ENCODE measurements at regions not wholly inside any gene's neighbourhood (a gene's known extent, or its start where the extent isn't known, plus 50 kb on each side); places are given as distances from the start of the nearest gene placed in this dataset.
A peak's percentile ranks its signal among the peaks of the same experiment; 100 is the strongest.

DNA sequence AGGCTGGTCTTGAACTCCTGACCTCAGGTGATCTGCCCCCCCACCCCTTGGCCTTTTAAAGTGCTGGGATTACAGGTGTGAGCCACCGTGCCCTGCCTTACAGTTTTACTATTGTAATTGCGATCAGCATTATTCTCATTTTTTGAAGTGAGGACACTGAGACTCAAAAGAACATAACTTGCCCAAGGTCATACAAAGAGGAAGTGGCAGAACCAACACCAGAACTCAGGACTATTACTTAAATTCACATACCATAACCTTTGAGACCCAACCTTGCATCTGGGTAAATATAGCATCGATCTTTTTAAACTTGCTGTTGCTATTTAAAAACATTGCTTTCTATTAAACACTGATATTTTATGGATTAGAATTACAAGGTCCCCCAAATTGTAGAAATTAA is 54.2 kb downstream of the FOXI1 start:
- no peak for DNase-seq (ENCODE audit: low read depth)

DNA sequence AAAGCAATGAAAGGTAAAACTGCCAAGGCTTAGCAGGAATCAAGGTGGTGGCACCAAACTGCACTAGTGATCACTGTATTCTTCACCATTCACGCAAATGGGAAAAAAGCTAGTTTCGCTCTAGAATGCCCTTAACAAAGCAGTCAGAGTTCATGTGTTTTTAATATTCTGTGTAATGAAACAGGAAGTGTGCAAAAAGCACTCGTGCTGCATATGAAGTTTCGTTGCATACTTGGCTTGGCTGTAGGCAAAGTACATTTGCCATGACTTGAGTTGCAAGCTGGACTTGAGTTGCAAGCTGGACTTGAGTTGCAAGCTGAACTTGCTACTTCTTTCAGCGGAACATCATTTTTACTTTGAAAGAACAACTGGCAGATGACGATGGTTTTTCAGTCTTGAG is 55.4 kb downstream of the FOXI1 start:
- DNase-seq (ENCODE audit: low read depth) = no peak

DNA sequence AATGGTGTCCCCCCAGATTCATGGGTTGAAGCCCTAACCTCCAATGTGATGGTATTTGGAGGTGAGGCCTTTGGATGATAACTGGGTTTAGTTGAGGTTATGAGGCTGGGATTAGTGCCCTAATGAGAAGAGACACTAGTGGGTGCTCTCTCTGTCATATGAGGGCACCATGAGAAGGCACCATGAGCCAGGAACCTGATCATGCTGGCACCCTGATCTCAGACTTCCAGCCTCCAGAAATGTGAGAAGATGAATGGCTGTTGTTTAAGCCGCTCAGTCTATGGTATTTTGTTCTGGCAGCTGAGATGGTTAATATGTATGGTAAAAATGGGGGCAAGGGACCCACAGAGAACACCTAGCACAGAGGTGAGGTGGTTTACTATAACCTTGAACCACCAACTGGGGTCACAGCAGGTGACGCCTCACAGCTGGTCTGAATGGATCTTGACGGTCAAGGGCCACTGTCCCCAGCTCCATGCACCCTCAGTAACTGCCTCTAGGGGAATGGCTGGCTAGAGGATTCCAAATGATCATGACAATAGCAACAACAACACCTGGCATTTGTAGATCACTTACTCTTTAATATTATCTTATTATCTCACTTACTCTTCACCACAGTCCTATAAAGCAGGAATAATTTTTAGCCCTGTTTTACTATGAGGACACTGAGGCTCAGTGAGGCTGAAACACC is 57.1 kb downstream of the FOXI1 start:
- DNase-seq (ENCODE audit: low read depth) = no peak

DNA sequence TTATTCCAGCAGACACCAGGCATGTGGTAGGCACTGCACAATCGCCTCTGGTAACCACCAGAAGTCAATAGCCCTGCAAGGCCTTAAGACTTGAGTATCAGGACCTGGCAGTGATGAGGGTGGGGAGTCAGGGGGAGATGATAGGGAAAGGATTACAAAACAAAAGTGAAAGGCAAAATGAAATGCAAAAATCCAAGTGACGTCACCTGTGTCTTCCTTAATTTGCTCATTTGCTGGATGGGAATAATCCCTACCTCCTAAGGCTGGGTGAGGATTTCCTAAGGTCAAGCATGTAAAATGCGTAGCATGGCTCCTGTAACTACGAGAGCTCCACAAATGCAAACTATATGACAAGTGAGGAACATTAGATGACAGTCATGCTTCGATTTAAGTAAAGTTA is 58.4 kb downstream of the FOXI1 start:
- no peak for DNase-seq (ENCODE audit: low read depth)

DNA sequence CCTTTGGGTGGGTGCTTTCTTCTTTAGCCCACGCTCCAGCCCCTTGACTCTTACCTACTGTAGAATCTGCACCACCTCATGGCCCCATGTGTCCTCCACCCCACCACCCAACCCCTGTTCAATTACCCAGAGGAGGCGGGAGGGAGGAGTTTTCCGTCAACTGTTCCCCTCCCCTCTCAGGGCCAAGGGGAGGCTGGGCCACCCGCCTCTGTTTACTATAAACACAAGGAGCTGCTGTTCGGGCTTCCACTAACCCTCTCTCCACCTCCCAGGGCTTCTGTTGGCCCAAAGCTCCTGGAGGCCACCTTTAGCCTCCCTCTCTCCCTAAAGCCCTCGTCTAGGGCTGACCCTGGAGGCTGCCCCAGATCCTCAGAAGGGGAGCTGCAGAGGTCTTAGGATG is 59.2 kb downstream of the FOXI1 start:
- DNase-seq (ENCODE audit: low read depth) = no peak

DNA sequence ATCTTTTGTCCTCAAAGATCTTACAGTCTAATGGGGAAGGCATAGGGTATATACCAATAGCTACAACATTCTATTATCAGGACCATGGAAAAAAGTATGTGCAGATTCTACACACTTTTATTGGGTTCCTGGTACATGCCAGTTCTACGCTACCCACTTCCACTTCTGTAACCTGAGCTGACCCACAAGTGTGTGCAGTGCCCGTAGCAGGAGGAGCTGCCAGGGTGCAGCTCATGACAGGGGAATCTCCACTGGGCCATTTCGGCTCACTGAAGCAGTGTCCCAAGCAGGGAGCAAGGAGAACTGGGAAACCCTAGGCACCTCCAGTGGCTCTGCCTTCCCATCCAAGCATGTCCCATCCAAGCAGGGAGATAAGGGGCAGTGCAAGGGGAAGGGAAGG is 60.4 kb downstream of the FOXI1 start:
- no peak for DNase-seq (ENCODE audit: low read depth)

DNA sequence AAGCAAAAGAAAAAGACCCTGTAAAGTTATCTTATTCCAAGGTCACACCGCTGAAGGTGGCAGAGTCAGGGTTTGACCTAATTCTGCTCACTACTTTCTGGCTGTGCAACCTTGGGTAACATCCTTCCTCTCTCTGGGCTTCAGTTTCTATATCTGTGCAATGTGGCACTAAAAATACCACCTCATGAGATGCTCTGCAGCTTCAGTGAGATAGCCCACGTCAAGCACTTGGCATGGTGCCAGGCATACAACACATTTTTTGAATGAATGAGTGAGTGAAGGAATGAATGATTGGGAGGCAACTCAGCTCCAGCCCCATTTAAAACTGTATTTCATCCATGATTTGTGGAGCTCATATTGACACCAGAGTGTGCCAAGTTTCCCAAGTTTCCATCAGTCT is 62.3 kb downstream of the FOXI1 start:
- no peak for DNase-seq (ENCODE audit: low read depth)

DNA sequence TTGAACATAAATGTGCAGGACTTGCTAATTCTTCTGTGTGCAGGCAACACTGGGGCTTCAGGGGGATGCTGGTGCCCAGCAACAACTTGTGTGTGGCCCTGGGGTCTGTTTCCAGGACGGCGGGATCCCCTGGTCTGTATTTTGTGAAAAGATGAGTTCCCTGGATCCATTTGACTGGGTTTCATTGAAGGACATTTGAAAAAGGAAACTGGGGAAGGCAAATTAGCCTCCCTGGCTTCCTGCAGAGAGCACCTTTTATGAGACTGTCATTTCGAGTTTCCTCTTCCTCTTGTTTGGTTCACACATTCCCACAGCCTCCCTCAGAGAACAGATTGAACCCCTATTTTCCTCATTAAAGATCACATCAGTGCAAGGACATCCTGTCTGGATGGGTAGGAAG is 63.1 kb downstream of the FOXI1 start:
- no peak for DNase-seq (ENCODE audit: low read depth)

DNA sequence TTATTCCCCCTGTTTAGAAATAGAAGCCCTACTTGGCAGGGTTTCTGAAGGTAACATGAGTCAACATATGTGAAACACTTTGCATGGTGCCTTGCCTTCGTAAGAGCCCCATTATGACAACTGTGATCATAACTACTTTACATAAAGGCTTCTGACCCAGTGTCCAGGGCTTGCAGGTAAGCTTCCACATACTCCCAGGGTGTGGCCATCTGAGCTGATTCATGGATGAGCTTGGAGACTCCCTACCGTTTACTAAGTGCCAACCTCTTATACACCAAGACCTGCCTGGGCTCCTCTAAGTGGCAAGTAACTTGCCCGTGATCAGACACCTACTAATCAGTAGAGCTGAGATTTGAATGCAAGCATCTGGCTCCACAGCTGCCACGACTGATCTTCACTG is 62.8 kb upstream of the C5orf58 start:
- no peak for DNase-seq (ENCODE audit: low read depth)

DNA sequence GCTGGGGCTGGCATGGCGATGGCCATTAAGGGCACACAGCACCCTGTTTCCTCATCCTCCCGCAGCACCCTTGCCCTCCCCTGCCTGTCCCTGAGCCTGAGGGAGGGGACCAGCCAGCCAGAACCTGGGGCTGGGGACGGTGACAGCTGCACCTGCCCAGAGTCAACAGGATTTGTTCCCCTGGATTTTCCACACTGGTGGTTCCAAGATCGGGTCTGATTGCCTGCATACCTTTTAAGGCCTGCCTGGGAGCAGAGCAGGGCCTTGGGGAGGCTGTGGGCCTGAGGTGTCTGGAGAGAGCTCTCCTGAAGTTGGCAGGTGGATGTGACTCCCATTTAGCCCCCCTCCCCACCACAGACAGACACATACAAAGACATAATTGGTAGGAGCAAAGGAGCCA is 61.0 kb upstream of the C5orf58 start:
- DNase-seq (ENCODE audit: low read depth) = no peak

DNA sequence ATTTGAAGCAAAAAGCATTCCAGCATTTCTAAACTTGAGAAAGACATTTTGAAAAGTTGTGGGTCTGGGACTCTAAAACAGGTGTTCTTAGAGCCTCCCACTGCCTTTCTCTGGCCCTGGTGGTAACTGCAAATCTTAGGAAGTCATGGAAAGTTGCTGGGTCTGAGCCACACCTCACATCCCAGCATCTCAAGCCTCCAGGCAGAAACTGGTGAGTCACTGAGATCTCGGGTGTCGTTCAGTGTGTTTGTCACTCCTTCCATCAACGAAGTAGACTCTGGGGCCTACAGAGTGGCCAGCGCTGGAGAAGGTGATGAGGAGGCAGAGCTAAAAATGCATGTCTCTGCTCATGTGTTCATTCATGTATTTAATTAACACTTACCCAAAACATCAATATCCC is 59.6 kb upstream of the C5orf58 start:
- peak; percentile 34 for DNase-seq (ENCODE audit: low read depth)

DNA sequence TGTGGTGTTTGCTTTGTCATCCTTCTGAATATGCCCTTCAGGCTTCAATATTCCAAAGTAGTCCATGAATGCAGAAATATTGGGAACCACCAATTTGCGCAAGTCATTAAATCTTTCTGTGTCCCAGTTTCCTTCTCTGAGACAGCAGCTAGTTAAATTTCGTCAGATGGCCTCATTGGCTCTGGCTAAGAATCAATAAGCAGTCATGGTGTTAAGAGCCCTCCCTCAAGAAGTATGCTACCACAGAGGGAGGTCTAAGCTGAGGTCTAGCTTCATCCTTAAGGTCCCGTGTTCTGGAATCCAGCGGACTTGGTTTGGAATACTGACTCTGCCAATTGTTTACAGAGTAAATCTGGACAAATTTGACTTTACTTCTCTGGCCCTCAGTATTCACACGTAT is 59.1 kb upstream of the C5orf58 start:
- no peak for DNase-seq (ENCODE audit: low read depth)

DNA sequence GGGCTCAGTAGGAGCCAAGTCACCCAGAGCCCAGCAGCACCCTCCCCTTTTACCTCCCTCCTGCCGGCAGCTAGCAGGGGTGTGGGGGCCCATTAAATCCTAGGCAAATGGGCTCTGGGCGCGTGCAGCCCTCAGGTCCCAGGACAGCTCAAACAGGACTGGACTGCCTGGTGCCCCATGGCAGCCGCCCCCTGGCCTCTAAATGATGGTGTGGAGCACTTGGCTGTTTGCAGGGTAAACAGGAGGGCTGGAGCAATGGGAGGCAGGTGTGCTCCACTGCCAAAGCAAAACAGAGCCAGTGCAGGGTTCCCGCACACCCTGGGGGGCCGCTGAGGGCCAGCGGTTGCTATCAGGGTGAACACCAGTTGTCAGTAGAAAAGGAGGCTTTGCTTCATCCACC is 55.9 kb upstream of the C5orf58 start:
- DNase-seq (ENCODE audit: low read depth) = no peak

DNA sequence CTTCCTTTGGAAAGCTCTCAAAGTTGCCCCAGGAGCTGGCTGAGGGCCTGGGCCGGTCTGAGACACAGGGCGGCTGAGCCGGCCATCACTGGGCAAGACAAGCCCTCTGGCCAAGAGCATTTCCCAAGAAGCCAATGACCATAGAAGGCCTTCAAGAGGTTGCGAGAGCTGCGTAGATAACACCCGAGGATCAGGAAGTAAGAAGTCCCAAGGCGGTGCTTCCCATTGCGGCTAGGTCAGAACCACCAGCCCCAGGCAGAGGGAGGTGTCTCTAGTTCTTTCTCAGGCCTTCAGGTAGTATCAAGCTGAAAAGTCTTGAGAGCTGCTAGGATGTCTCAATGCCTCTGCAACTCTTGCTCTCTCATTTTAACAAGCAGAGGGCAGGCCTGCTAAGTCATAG is 54.0 kb upstream of the C5orf58 start:
- DNase-seq (ENCODE audit: low read depth) = no peak

DNA sequence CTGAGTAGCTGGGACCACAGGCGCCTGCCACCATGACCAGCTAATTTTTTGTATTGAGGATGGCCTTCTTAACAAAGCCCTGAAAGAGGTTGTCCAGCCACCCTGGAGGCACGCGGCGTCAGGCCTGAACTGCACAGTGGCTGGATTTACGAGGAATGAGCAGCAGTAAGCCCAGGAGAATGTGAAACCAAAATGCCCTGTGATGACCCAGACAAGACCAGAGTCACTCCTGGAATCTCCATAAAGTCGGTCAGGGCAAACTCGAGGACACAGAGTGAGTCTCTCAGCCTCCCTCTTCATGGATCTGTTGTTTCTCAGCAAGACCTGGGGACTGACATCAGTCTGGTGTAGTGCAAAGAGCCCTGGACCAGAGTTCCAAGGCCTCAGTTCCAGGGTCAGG is 53.2 kb upstream of the C5orf58 start:
- DNase-seq (ENCODE audit: low read depth) = no peak

DNA sequence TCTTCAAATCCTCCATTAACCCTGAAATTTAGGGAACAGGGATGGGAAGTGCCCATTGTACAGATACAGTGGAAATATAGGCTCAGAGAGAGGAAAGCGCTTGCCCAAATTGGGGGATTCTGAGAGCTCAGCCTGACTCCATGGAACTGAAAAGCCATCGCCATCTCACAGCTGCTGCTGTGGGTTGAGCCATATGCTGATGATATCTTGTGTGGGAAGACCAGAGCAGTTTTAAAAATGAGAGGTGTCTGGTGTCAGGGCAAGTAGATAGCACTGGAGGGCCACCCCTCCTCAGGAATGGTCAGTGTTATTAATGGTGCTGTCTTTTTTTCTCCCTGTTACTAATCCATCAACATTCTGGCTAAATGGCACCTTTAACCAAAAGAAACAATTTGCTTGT is 50.9 kb upstream of the C5orf58 start:
- DNase-seq (ENCODE audit: low read depth) = no peak

DNA sequence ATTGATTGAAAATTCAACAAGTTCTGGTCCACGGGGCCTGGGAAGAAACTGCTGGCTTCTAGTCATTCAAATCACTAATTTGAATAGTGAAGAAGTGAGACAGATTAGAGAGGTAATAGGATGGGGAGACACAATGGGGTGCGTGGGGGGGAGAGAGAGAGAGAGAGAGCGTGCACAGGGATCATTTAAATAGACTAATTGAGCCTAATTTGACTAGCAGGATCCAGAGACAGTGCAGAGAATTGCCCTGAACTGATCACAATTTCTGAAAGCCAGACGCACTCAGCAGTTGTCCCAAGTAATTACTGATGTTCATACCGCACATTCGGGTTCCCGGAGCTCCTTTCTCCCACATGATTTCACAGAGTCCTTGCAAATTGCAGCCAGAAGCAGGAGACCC is 50.3 kb upstream of the C5orf58 start:
- no peak for DNase-seq (ENCODE audit: low read depth)
